ENCODE measurements at regions not wholly inside any gene's neighbourhood (a gene's known extent, or its start where the extent isn't known, plus 50 kb on each side); places are given as distances from the start of the nearest gene placed in this dataset.
"Not testable (repeated sequence)": the region's sequence is repeated elsewhere in the genome, so short reads cannot be mapped to it uniquely, and the experiment has no call there.

DNA sequence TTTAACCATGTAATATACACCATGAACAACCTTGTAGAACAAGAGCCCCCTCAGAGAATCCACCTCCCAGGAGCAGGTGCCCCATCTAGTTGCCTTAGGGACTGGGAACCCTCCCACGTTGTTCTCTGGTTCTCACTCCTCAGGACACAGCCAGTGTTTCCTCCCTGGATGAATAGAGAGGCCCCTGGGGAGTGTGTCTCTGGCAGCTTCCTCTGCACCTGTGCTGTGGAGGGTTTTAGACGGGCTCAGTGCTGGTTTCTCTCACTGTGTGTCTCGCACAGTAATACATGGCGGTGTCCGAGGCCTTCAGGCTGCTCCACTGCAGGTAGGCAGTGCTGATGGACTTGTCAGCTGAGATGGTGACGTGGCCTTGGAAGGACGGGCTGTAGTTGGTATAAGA lies 581.3 kb downstream of the TMEM121 start:
- DNase-seq, result no peak

GRCh38 chr14:106109337-106109736 lies 583.0 kb downstream of the TMEM121 start:
- DNase-seq, result no peak

GRCh38 chr14:106115401-106115800 lies 589.0 kb downstream of the TMEM121 start:
- DNase-seq, result no peak

- DNase-seq, result not testable (repeated sequence)
These were observed 590.1 kb downstream of the TMEM121 start for GRCh38 chr14:106116339-106116930.

GRCh38 chr14:106120101-106120500 lies 593.7 kb downstream of the TMEM121 start:
- DNase-seq, result no peak

DNA sequence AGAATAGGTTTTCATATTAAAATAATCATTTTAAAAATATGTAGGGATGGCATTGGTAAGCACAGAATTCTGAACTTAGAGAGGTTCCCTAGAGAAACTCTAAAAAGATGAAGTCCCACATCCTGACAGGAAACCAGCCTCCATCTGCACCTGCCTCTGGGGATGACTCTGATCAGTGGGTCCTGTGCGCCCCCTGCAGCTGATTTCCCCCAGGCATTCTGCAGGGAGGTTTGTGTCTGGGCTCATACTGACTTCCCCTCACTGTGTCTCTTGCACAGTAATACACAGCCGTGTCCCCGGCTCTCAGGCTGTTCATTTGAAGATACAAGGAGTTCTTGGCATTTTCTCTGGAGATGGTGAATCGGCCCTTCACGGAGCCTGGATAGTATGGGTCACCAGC lies 602.9 kb downstream of the TMEM121 start:
- no peak for DNase-seq

DNA sequence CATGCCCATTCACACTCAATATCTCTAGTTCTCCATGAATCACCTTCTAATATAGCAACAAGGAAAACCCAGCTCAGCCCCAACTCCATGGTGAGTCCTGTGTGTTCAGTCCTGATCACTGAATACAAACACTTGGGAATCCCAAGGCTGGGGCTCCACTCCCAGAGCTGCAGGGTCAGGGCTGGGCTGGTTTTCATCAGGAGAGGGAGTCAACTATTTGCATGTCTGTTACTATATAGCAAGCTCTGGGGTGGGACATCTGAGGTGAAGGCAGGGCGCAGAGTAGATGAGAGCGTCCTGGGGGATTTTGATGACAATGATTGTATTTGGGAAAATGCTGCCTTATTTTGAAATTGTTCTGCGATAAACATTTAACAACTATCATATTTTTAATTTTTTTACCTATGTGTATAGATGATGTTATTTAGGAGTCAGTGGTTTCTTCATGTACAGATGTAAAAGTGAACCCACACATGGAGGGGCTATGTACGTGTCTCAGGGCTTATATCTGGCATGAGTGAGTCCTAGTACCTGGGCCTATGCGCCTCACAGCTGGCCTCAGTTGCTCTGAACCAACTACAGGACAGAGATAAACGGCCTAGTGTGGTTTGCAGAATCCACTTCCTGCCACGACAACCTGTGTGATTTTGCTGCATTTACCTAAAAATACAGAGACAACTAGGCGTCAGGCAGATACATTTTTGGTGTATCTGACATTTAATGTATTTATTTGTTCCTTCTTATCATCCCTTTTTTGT lies 603.7 kb downstream of the TMEM121 start:
- DNase-seq, result not testable (repeated sequence)

DNA sequence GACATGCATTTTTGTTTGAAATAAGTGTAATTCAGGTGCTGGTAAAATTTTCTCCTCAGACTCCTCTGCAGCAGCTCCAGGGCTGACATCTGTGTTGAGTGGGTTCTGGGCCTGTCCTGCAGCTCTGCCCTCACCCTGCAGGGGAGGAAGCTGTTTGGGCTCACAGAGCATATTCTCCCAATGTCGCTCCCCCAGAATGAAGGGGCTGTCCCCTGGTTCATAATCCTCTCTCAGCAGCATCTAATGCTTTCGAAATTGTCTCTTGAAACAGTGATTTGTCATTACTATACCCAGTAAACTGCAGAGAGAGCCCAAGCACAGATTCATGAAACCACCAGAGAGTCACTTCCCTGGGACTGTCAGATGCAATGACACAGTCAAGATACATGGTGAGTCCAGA lies 606.7 kb downstream of the TMEM121 start:
- DNase-seq, result not testable (repeated sequence)

DNA sequence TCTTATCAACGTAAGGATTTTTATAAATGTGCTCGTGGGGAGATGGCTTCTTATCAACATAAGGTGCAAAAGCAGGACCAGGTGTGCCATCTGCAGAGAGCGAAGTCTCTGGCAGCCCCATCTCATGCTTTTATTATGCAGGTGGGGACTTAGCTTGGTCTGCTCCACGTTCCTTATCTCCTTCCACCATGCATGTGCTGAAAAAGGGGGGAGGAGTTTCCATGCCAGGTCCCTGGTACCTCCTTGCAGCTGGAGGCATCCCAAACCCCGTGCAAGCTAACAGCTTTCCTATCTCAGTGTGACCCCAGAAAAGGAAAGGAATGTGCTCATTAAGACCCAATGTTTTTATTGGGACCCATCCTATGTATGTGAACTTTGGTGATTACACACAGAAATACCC lies 608.5 kb downstream of the TMEM121 start:
- DNase-seq, result no peak

DNA sequence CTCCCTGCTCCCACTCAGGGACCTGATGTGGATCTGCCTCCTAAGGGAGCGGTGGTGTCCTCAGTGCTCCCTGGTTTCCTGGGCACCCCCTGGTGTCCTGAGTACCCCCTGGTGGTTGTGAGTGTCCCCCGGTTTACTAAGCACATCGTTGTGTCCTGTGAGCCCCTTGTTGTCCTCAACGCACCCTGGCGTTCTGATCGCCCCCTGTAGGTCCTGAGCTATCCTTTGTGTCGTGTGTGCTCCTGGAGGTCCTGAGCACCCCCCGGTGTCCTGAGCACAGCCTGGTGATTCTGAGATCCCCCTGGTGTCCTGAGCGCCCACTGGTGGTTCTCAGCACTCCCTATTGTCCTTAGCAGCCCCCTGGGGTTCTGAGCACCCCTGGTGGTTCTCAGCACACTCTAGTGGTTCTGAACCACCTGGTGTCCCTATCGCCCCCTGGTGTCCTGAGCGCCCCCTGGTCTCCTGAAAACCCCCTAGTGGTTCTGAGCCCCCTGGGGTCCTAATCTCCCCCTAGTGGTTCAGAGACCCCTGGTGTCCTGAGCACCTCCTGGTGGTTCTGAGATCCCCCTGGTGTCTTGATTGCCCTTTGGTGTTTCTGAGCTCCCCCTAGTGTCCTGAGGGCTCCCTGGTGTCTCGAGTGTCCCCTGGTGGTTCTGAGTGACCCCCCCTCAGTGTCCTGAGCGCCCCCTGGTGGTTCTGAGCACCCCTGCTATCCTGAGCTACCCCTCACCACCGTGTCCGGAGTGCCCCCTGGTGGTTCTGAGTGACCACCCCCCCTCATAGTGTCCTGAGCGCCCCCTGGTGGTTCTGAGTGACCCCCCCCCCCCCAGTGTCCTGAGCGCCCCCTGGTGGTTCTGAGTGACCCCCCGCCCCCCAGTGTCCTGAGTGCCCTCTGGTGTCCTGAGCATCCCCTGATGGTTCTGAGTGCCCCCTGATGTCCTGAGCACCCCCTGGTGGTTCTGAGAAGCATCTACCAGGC lies 615.1 kb downstream of the TMEM121 start:
- DNase-seq, result no peak

DNA sequence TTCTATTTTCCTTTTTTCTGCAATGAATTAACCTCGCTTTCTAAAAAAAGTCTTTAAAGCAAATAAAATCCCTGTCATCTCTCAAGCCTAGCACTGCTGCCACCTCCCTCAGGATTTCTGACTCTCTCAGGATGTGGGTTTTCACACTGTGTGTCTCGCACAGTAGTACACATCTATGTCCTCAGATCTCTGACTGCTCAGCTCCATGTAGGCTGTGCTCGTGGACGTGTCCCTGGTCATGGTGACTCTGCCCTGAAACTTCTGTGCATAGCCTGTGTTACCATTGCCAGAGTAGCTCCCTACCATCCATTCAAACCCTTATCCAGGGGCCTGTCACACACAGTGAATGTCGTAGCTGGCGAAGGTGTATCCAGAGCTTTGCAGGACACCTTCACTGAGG lies 619.3 kb downstream of the TMEM121 start:
- not testable (repeated sequence) for DNase-seq

GRCh38 chr14:106153362-106153955 lies 627.1 kb downstream of the TMEM121 start:
- peak; percentile 8 to 35 for DNase-seq

- no peak for DNase-seq
These were observed 636.9 kb downstream of the TMEM121 start for GRCh38 chr14:106163316-106163715.

DNA sequence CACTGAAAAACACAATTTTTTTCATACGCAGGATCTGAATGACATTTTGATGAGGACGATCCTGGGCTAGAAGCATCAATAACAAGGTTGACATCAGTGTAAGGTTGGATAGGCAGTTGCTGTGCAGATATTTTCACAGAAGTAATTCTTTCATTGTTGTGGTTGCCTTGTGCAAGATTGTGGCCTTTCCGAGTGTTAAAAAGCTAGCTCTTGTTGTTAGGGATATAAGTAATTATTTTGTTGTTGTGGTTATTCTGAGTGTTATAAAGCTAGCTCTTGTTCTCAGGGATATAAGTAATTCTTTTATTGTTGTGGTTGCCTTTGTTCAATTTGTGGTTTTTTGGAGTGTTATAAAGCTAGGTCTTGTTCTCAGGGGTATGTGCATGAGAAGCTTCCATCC lies 637.4 kb downstream of the TMEM121 start:
- not testable (repeated sequence) for DNase-seq

- DNase-seq, result no peak
These were observed 639.8 kb downstream of the TMEM121 start for GRCh38 chr14:106166232-106166631.

GRCh38 chr14:106166650-106167204 lies 640.3 kb downstream of the TMEM121 start:
- DNase-seq, result no peak

DNA sequence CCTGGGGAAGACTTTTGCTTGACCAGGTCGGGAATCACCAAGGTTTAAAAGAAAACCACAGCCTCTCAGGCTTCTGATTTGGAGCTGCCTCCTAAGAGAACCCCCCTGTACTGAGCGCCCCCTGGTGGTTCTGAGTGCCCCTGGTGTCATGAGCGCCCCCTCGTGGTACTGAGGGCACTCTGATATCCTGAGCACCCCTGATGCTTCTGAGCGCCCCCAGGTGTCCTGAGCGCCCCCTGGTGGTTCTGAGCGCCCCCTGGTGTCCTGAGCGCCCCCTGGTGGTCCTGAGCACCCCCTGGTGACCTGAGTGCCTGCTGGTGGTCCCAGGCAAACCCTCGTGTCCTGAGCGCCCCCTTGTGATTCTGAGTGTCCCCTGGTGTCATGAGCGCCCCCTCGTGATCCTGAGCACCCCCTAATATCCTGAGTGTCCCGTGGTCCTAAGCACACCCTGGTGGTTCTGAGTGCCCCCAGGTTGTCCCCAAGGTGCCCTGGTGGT lies 643.8 kb downstream of the TMEM121 start:
- not testable (repeated sequence) for DNase-seq

GRCh38 chr14:106174206-106174605 lies 647.8 kb downstream of the TMEM121 start:
- no peak for DNase-seq

DNA sequence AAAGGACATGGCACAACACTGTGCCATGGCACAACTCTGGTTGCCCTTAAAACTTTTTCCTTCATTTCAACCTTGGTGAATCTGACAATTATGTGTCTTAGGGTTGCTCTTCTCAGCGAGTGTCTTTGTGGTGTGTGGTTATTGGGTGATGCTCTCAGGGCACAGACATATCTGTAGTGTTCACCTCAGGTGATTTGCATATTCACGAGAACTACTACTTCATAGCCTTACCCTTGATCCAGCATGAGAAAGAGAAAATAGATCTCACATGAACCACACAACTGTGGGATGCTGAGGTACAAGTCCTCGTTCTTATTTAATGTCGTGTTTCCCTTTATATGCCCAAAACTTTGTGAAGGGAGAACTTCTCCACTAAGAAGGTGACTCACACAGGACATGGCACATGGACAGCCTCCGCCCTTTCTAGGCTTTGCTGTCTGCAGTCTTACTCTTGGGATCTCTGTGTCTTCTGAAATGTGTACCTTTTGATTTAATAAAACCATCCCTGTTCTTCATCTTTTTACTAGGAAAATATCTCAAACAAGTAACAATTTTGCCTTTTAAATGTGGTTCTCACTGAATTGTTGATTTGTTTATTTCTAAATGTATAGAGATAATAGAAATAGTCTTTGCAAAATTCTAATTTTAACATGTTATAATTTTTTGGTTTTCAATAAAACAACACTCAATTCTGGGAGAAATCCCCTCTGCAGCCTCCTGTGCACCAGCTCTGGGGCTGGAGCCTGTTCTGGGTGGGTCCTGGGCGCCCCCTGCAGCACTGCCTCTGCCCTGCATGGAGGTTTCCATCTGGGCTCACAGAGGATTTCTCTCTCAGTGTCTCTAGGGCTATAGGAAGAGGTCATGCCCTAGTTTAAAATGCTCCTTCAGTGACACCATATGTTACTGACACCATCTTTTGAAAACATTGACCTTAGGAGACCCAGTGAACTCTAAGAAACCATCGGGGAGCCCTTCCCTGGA lies 651.2 kb downstream of the TMEM121 start:
- not testable (repeated sequence) for DNase-seq

DNA sequence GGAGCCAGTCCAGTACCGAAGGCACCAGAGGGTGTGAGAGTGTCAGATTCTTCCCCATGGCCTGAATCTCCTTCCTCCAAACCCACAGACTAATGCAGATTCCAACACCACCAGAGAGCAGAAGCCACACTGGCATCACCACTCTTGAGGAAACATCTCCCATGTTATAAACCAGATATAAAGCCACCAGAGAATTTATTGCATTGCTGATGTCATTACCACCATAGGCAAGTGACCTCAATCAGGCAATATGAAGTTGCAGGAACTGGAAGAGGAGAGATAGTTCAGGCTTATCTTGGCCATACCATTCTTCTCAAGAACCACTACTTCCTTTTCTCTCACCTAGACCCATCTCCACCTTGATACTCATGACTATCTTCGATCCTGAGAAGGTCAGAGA lies 653.4 kb downstream of the TMEM121 start:
- DNase-seq, result no peak

- DNase-seq, result not testable (repeated sequence)
These were observed 658.4 kb downstream of the TMEM121 start for GRCh38 chr14:106184771-106185170.
